Fibroblast of skin of back (primary cell): ENCODE measurements at regions not wholly inside any gene's neighbourhood (a gene's known extent, or its start where the extent isn't known, plus 50 kb on each side); places are given as distances from the start of the nearest gene placed in this dataset.
"Not testable (repeated sequence)": the region's sequence is repeated elsewhere in the genome, so short reads cannot be mapped to it uniquely, and the experiment has no call there.

ENCODE experiments used
- DNase-seq: peaks from one replicate; pipeline ENCODE4 v3.0.0-alpha.2; 2013

DNA sequence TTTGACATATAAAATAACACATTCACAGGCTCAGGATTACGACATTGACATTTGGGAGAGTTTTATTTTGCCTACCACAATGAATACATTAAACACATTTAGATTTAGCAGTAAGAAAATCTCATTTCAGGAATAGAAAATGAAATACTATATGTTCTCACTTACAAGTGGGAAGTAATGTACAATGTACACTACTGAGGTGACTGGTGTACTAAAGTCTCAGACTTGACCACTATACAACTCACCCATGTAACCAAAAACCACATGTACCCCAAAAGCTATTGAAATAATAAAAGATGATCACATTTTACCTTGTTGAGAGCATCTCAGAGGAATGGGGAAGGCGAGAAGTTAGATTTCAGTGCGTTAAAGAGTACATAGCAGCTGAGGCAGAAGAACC lies 1202.4 kb upstream of the SEMA6A start:
- DNase-seq, result no peak

DNA sequence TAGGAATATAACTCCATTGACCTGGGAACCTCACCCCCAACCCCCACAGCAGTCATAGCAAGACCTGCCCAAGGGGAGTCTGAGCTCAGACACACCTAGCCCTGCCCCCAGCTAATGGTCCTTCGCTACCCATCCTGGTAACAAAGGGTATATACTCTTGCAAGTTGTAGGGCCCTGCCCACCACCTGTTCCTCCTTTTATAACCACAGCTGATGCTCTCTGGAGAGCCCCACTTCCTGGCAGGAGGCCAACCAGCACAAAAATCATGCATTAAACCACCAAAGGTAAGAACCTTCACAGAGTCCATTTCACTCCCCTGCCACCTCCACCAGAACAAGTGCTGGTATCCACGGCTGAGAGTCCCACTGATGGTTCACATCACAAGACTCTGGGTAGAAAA lies 1195.3 kb upstream of the SEMA6A start:
- DNase-seq, result no peak

DNA sequence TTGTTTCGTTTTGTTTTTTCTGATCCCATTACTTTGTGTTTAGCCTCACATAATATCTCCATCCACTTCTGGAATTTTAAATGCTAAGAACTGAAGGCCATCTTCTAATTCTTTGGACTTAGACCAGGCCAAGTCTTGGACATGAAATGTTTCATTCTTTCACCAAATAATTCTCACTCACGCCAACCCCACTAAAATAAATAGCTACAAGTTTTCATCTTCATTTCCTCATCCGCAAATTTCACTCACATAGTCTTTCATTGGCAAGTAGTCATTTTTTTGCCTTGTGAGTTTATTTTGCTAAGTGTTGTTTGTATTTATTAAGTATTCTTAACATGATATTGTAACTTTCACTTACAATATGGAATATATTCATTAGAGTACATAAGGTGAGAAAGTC lies 1188.6 kb upstream of the SEMA6A start:
- no peak for DNase-seq

DNA sequence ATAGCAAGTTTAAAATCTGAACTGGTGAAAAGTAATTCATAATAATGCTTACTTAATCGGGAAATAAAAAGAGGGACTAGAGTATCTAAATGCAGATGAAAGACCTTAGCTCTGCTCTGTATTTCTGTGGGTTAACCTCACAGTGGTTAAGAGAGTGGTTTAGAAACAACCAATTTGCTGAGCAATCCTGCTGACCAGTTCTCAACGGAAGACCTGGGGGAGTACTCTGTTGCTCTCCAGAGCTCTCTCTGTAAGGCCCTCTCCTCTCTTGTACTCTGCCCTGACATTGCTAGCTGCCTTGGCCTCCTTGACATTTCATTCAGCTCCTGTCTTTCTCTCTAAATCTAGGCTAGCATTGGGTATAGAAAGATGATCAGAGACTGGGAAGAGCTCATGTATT lies 1186.6 kb upstream of the SEMA6A start:
- DNase-seq, result no peak

DNA sequence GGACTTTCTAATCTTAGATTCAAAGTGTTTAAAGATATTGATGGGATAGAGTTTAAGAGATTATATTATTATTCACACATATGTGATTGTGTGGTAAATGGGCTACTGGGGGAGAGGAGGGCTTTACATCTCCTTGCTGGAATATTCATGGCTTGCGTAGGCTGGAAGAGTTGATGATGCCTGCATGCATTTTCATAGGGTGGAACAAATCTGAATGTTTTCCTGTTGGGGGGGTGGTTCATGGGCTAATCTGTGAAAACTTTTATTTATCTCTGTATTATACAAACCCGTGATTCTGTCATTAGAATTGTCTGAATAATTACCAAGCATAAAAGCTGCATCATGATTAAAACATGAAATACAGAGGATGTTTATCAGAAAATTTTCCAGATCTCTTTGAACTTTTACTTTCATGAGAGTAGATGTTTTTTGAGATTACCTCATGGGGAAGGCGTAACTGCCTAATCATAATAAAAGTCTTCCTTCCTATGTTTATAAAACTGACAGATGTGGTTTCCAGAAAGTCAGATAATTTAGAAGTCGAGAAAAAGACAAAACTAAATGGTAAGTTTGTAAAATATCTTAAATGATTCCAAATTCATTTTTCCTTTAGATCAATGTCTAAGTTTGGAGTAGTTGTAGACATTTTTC lies 1185.4 kb upstream of the SEMA6A start:
- no peak for DNase-seq

DNA sequence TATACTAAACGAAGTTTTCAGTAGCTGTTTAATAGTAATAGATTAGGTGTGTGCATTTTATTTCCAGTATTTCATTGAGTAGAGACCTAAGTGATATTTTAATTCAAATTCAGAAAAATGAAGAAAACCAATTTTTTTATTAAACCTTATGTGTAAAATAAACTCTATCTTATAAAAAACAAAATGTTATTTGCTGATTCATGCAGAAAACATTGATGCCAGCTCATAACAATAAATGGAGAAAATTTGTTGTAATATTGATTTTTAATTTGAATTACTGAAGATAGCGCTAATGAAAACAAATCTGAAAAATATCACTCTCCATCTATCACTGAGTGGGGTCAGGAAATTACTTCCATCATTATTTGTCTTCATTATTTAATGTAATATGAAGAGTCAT lies 1177.8 kb upstream of the SEMA6A start:
- no peak for DNase-seq

DNA sequence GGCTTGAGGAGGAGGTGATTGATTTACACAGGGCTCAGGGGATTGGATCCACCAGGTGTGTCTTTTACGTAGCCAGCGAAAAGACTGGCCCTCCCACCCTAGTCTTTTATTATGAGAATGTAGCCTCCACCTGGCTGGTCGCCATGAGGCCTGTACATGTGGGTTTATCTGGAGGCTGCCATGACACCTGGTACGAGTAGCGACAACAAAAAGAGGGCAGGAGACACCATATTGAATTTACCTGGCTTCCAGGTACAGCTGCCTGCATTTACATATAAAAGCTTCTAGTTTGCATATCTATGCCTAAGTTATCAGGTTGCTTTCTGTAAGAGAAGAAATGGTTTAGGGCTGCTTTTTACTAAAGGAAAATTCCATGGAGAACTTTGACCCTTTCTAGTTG lies 1173.7 kb upstream of the SEMA6A start:
- DNase-seq, result no peak

DNA sequence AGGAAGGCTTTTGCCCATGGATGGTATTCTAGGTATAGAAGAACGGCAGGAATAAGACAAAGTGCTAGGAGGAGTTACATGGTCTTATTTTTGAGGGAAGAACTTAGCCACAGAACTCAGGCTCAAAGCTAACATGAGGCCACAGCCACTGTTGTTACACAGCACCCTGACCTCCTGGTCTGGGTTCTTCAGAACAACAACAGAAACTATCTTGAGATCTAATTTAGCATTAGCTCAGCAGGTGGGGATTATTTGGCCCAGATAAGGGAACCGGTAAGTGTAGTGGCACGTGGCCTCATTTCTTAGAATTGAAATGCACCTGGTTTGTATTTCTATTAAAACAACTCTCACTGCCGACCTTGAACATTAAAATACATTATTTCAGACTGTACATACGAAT lies 1168.7 kb upstream of the SEMA6A start:
- DNase-seq, result no peak

DNA sequence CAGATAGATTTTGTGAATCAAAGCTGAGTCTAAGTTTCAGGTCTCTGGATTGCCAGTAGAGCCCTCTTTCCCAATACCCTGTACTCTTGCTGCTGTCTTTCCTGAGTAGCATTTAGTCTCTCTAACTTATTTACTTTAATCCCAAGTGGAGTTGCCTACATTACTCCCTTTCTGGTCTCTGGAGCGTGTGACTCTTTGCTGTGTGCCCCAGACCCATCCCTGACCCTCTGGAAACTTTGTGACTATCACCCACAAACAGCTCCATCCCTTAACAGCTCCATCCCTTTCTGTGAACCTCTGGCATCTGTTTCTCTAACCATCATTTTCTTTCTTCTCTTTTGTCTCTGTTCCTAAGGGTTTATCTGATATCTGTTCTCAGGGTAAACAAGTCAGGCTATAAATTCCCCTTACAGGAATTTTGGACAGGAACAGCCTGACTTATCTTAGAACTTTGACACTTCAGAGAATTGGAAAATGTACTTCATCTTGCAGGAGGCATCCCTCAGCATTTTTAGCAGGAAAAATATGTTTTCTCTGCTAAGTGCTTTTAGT lies 1167.1 kb upstream of the SEMA6A start:
- DNase-seq, result no peak

DNA sequence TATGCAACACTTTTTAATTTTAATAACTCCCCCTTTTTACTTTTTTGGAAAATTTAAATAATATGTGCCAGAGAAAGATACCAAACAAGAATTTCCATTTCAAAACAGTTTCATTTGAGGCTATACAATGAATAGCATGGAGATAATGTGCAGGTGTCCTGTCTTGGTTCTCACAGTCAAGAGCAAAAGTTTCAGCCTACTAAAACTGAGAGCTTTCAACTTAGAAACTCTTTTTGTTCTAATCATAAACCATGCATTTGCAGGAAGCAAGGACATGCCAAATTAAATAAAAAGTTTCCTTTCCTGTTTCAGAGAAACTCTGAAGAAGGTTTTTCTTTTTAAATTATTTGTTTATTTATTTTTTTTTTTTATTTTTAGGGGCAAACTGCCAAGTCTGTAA lies 1165.6 kb upstream of the SEMA6A start:
- DNase-seq, result no peak

DNA sequence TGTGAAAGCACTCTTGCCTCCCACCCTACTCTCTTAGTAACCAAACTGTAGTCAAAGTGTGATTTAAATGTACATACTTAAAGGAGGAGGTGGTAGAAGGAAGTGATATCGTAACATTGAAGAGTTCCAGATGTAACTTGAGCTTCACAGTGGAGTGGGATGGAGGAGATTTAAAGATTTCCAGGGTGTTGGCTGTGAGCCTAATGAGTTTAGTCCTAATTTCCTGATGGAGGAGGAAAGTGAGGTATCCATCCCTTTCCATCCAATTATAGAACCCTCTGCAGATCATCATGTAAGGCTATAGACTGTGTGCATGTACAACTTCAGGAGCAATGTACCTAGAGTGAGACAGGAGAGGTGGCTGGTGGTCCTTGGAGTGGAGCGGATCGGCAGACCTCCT lies 1163.9 kb upstream of the SEMA6A start:
- DNase-seq, result no peak

DNA sequence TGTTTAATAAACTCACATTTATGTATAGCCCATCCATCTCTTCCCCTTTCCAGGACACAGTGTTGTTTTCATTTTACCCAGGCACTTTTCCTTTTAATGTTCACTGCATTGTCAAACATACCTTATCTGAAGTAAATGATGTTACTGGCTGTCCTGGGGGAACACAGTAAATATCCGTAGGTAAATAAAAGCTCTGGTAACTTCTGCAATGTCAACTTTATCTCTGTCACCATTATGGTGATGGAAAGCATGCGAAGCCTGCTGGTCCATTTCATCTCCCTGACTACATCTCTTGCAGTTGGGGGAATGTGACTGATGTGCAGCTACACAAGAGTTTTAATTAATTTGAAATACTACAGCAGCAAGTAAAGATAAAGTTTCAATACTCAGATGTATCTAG lies 1162.1 kb upstream of the SEMA6A start:
- DNase-seq, result no peak

DNA sequence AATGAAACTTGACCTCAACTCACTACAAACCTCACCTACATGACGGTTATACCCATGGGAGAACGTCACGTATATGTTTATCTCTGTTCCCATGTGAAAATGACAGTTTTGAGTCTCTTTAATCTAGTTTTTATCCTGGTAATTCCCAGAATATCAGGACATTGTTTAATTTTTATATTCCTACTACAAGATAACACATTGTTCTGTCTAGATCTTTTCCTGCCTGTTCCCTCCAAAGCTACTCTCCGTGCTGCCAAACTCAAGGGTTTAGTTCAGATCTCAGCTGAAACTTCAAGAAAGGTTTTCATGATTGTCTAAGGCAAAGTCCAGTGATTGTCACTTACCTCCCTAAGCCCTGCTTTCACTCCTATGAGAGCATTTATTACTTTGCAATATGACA lies 1159.4 kb upstream of the SEMA6A start:
- no peak for DNase-seq

DNA sequence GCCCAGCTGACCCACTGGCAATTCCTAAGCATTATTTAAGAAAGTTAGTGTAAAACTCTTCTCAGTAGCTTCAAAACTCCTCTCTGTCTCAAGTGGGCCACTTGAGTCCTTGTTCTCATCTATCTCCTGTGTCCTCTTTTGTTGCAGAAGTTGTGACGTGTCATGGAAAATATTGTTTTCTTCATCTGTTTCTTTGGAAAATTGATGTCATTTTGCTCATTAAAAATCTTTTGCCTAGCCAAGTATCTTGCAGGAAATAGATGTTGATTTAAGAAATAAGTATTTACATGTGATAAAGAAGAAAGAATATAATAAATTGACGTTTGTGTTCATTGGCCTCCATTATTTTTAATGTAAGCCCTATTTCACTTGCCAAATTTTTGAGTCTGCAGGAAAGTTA lies 1158.4 kb upstream of the SEMA6A start:
- DNase-seq, result no peak

DNA sequence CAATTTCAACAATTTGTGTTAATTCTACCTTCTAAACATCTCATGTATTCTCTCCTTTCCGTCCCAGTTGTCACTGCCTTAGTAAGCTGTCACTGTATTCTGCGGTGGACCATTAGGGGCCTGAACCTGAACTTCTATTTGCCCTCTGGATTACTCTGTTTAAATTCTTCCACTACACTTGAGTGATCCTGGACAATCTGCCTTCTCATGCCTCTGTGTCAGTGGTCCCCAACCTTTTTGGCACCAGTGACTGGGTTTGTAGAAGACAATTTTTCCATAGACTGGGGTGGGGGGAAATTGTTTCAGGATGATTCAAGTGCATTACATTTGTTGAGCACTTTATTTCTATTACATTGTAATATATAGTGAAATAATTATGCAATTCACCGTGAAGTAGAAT lies 1157.6 kb upstream of the SEMA6A start:
- no peak for DNase-seq

DNA sequence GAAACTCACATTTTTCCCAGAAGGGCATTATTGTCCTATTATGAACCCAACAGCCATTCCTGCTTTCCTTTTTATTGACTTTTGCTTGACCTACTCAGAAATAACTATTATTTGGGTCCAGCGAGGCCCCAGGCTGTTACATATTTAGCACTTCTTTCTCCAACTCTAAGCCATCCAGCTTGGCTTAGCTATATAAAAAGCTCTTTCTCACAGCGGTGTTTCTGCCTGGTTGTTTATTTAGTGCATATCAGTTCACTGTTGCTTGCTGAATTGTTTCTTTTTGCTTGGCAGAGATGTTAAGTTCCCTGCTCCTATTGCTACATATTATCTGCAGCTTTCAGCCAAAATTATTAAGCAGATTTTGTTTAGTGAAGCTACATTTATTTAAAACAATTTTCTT lies 1156.8 kb upstream of the SEMA6A start:
- no peak for DNase-seq

DNA sequence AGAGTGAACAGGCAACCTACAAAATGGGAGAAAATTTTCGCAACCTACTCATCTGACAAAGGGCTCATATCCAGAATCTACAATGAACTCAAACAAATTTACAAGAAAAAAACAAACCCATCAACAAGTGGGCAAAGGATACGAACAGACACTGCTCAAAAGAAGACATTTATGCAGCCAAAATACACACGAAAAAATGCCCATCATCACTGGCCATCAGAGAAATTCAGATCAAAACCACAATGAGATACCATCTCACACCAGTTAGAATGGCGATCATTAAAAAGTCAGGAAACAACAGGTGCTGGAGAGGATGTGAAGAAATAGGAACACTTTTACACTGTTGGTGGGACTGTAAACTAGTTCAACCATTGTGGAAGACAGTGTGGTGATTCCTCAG lies 1146.2 kb upstream of the SEMA6A start:
- not testable (repeated sequence) for DNase-seq

DNA sequence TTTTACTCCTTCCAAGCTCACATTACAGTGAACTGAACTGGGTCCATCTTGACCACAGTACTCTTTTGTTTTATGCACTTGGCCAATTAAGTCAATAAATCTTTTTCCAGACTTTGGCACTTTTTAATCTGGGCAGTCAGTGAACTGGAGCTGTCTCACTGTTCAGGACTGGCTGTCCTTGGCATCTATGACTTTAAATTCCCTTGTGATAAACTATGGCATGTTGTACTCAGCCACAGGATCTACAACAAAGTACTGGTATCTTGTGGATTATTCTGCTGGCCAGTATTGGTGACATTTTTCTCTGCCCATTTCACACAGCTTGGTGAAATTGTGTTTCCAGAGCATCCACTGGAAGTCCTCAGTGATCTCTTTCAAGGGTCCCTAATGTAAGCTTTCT lies 1144.8 kb upstream of the SEMA6A start:
- DNase-seq, result no peak

DNA sequence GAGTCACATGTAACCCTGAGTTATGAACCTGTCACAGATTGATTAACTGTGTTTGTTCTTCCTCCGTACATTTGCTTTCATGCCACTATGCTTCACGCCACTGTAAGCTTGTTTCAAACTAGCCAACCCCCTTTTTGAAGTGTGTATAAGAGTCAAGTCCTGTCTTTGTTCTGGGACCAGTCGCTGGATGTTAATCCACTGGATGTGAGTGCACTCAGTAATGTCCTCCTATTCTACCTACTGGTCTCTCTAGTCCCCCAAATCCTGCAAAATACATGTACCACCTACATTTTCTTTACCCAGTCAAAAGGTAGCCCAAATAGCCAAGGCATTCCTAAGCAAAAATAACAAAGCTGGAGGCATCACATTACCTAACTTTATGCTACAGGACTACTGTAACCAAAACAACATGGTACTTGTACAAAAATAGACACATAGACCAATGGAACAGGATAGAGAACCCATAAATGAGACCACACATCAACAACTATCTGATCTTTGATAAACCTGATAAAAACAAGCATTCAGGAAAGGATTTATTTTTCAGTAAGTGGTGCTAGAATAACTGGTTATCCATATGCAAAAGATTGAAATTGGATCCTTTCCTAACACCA lies 1139.1 kb upstream of the SEMA6A start:
- DNase-seq, result no peak

DNA sequence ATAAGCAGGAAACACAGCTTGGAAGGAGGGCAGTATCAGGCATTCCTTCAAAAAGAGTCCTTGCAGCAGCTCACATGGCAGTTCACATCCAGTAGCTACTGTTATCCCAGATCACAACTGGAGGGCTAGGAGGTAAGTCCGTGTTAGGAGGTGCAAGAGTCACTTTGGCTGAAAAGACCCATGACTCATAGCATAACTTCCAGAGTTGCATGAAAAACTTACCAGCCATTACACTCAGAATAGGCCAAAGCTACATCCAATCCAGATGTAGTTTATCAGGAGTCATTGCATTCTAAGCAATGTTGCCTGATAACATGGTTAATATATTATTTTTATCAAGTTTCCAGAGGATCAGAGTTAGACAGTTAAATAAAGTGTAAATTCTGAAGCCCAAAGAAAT lies 1126.4 kb upstream of the SEMA6A start:
- DNase-seq, result peak; percentile 8

DNA sequence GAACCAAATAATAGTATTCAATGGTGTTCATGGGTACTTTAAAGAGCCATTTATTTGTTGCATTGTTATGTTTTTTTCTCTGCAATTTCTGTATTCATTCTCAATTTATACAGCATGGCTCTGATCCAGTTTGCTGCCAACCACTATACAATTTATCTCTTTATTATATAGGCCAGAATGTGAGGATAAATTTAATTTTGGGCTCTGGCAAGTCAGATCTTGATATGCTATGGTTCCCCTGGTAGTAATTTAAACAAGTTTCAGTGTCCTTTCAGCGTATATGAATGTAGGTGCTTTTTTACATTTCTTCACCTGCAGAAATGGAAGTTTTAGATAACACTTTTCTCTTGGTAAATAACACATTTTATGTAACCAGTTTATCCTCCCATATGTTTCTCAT lies 1118.0 kb upstream of the SEMA6A start:
- DNase-seq, result no peak

DNA sequence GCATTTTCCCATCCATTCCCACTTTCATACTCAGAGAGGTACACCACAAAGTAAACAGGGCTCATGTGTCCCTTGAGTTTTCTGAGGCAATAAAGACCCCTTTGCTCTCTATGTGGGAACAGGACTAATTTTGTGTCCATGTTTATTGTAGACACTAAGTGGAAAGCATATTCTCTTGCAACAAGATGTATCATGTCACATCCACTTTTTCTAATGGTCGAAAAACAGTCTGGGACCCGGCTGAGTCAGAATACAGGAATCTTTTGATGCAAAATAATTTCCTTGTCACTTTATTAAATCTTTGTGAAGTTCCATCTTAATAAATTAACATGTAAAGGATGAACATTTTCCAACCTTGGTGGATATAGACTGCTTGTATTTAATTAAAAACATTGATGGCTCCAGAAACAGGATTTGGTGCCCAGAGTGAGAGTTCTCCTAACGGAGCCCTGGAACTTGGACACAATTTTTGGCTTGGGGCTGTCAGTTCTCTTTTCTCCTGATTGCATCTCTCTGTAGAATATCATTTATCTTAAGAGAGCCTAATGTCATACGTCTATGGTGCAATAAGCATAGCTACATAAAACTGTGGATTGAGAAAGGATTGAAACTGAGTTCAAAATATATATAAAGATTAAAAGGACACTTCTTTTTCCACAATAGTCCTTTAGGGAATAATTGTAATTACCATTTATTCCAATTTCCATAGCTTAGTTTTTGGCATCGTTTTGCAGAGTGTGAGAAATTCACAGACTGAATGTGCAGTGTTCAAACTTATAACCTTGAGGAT lies 1116.7 kb upstream of the SEMA6A start:
- DNase-seq, result no peak

DNA sequence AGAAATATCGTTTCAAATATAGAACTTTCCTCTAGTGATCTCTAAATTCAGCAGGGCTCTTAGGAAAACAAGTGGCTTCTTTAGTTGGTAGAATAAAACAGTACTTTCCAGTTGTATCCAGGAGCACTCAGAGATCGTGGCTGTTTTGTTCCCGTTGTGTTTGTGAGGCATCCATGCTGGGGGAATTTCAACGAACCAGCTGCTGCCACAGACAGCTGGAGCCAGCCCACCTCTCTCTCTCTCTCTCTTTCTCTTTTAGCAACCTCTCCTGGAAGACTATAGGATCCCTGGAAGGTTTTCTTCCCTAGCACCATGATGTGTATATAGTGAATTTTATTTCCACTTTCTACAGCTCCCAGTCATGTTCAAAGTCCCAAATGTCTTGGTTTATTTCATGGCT lies 1116.0 kb upstream of the SEMA6A start:
- DNase-seq, result no peak

DNA sequence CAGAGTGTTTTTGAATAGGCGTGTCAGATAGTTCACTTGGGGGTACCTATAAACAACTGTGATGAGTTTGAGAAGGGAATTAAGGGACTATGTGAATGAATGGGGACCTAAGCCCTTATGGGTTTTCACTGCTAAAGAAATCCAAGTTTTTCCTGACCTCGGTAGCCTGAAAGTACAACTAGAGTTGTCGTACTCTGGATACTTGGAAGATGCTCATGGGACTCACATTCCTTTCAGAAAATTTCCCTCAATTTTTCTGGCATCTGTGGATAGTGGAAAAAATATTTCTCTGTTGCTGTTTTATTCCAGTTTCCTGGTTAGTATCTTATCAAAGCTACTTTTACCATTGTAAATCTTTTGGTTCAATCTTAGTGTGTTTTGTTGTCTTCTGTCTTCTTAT lies 1112.3 kb upstream of the SEMA6A start:
- DNase-seq, result no peak
